Heart left ventricle (tissue), 16 donors: ENCODE measurements at regions not wholly inside any gene's neighbourhood (a gene's known extent, or its start where the extent isn't known, plus 50 kb on each side); places are given as distances from the start of the nearest gene placed in this dataset.
A peak's percentile ranks its signal among the peaks of the same experiment; 100 is the strongest.

Experiments used
- ATAC-seq, 4 donors: fragments of 200-7000 bp; cut with Tn5 transposase; one replicate each; pipeline ENCODE4 v1.9.1; 2020 to 2022; ENCODE audit warnings: moderate library complexity in 4 of 4, mild to moderate bottlenecking in 3 of 4, moderate number of reproducible peaks in 1 of 4
- DNase-seq, 5 donors: peaks; one replicate each; pipeline ENCODE4 v3.0.0-alpha.2; 2020
- H3K27ac ChIP-seq, 12 donors: fragments of 200-600 bp; sonication (generic) in 4 of 12; one replicate each; pipeline versions ENCODE4 v1.5.0 to v1.8.0; 2016 to 2022; ENCODE audit warnings: mild to moderate bottlenecking in 2 of 12
- H3K27me3 ChIP-seq, 9 donors: fragments of 200-600 bp; sonication (generic) in 2 of 9; one replicate each; pipeline versions ENCODE4 v1.5.1 to v1.8.0; 2016 to 2022; ENCODE audit warnings: mild to moderate bottlenecking in 3 of 9
- H3K36me3 ChIP-seq, 9 donors: fragments of 200-600 bp; sonication (generic) in 2 of 9; one replicate each; pipeline versions ENCODE4 v1.5.0 to v1.8.0; 2018 to 2022; ENCODE audit warnings: mild to moderate bottlenecking in 2 of 9
- H3K4me1 ChIP-seq, 12 donors: fragments of 200-600 bp; sonication (generic) in 4 of 12; one replicate each; pipeline versions ENCODE4 v1.5.0 to v1.8.0; 2016 to 2022; ENCODE audit warnings: mild to moderate bottlenecking in 3 of 12
- H3K4me3 ChIP-seq, 12 donors: fragments of 200-600 bp; sonication (generic) in 4 of 12; one replicate each; pipeline versions ENCODE4 v1.5.0 to v1.8.0; 2017 to 2022; ENCODE audit warnings: mild to moderate bottlenecking in 9 of 12, moderate library complexity in 4 of 12
- H3K9me3 ChIP-seq, 12 donors: fragments of 200-600 bp; sonication (generic) in 4 of 12; one replicate each; pipeline versions ENCODE4 v1.5.0 to v1.8.0; 2016 to 2022; ENCODE audit warnings: mild to moderate bottlenecking in 1 of 12
- POLR2A ChIP-seq, 2 donors: fragments of 450-650 bp; IDR thresholded peaks; one replicate each; pipeline ENCODE4 v1.6.1; 2017; ENCODE audit warnings: antibody characterized with exemption in 2 of 2, mild to moderate bottlenecking in 2 of 2, moderate library complexity in 2 of 2
- WGBS, 4 donors: extraction: QIAGEN DNeasy Blood & Tissue Kit in 2 of 4; methylation state at CpG; one replicate each; pipeline versions ENCODE4 v1.1.5 to v1.1.7; 2013 to 2018; 5-methylcytosine and 5-hydroxymethylcytosine counted together
- intact Hi-C, 10 donors: fragments of 100-400 bp; cut with DNase I; formaldehyde crosslinking; loops; one replicate each; pipeline versions ENCODE4 v1.11.1 to v1.14.2; 2022
- TF ChIP-seq, protein P1 (sequence below), 12 donors: fragments of 200-600 bp; sonication (generic) in 4 of 12; IDR thresholded peaks; one replicate each; pipeline versions ENCODE4 v1.5.0 to v1.8.0; 2018 to 2022; ENCODE audit warnings: antibody characterized with exemption in 12 of 12, mild to moderate bottlenecking in 5 of 12
- donor health status: ischemic (EF 13 %, LVEDD 7.1; RV severe dilation, severe dysfunction).
- donor health status: healthy with polysubstance abuse.
- donor health status: DM: no; HTN: yes; CAD: no.
- donor health status: DM: no; HTN: no; CAD: no.
- donor health status: ischemic (EF 25% LVEDD 6.9; RV normal size, moderate dysfunction).
- donor health status: ischemic (EF 25% LVEDD 5.7; RV mildly dilated, moderate dysfunction).
- donor health status: healthy.
- donor health status: DM: yes; HTN: yes; CAD: no.
- donor health status: ischemic (EF 35%, LVEDD 5.7; RV mildly dilated, moderate dysfunction).
- donor health status: nonischemic (EF 11% LVEDD 7.7; RV severe dilation, severe dysfunction).
- donor health status: DM: yes; HTN: yes; CAD: no.
- donor health status: PGD.
- donor health status: ischemic (EF 29% LVEDD 5.4; RV normal size, mild dysfunction).
- donor health status: nonischemic (EF 23%, LVEDD 6.1; RV moderate dilation, normal function).

DNA sequence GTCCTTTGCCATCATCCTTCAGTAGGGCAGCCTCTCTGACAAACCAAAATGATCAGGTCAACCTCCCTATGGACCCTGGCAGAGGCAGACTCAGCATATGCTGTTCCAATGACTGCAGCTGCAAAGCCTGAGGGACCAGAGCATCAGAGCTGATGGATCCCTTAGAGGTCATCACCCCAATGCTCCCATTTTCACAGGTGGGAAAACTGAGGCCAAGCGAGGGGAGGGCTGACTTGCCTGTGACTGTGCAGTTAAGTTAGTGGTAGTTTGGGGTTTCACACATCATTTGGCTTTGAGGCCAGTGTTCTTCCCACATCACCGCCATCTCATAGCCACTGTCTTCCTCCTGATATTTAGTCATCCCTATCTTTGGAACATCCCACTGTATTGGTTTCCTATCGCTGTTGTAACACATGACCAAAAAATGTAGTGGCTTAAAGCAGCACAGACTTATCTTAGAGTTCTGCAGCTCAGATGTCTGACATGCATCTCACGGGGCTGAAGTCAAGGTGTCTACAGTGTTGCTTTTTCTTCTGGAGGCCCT is 69.3 kb upstream of the PDZD8 start:
- Histone ChIP-seq H3K36me3 (no peaks in the 10 kb centered on the region), H3K27ac (no peak overlapping the region), H3K9me3 (peaks cover 0 to 2% (median 0%) of the 10 kb centered on the region in 12 donors), H3K27me3 (peaks cover 0 to 14% (median 0%) of the 10 kb centered on the region in 9 donors), H3K4me3 (no peak overlapping the region), H3K4me1 (peaks cover 0 to 15% (median 0%) of the 10 kb centered on the region in 12 donors)
- intact Hi-C loops, result loop anchor here in 3 of 10 donors (10.0 kb wide), 2 partner anchors 220 to 230 kb away; no protein-coding TSS in a partner anchor
- ATAC-seq, result no peak
- no peak for DNase-seq
- no peak for TF ChIP-seq POLR2A (IDR thresholded peaks at IDR 0.05)
- TF ChIP-seq, protein P1, sequence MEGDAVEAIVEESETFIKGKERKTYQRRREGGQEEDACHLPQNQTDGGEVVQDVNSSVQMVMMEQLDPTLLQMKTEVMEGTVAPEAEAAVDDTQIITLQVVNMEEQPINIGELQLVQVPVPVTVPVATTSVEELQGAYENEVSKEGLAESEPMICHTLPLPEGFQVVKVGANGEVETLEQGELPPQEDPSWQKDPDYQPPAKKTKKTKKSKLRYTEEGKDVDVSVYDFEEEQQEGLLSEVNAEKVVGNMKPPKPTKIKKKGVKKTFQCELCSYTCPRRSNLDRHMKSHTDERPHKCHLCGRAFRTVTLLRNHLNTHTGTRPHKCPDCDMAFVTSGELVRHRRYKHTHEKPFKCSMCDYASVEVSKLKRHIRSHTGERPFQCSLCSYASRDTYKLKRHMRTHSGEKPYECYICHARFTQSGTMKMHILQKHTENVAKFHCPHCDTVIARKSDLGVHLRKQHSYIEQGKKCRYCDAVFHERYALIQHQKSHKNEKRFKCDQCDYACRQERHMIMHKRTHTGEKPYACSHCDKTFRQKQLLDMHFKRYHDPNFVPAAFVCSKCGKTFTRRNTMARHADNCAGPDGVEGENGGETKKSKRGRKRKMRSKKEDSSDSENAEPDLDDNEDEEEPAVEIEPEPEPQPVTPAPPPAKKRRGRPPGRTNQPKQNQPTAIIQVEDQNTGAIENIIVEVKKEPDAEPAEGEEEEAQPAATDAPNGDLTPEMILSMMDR (IDR thresholded peaks at IDR 0.05), result no peak
- 84 to 96% (median 88%) methylated on average over 4 of the region's 4 CpGs for WGBS, 4 donors

DNA sequence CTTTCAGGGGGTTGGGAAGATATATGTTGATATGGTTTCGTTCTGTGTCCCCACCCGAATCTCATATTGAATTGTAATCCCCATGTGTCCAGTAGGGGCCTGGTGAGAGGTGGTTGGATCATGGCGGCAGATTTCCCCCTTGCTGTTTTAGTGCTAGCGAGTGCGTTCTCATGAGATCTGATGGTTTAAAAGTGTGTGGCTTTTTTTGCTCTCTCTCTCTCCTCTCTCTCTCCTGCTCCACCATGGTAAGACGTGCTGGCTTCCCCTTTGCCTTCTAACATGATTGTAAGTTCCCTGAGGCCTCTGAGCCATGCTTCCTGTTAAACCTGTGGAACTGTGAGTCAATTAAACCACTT is 68.4 kb upstream of the PDZD8 start:
- no peaks in the 10 kb centered on the region for H3K36me3 ChIP-seq
- no peak overlapping the region for H3K27ac ChIP-seq
- ATAC-seq, result no peak
- intact Hi-C loops, result loop anchor here in 3 of 10 donors (10.0 kb wide), 2 partner anchors 219 to 229 kb away; no protein-coding TSS in a partner anchor
- DNase-seq, result no peak
- TF ChIP-seq, protein P1 (IDR thresholded peaks at IDR 0.05), result no peak
- TF ChIP-seq POLR2A (IDR thresholded peaks at IDR 0.05), result no peak
- peaks cover 0 to 15% (median 0%) of the 10 kb centered on the region in 12 donors for H3K4me1 ChIP-seq
- H3K27me3 ChIP-seq, result peaks cover 0 to 17% (median 0%) of the 10 kb centered on the region in 9 donors
- H3K4me3 ChIP-seq, result no peak overlapping the region
- H3K9me3 ChIP-seq, result no peaks in the 10 kb centered on the region
- WGBS, 4 donors, result 80 to 90% (median 83%) methylated on average over 6 of the region's 6 CpGs

DNA sequence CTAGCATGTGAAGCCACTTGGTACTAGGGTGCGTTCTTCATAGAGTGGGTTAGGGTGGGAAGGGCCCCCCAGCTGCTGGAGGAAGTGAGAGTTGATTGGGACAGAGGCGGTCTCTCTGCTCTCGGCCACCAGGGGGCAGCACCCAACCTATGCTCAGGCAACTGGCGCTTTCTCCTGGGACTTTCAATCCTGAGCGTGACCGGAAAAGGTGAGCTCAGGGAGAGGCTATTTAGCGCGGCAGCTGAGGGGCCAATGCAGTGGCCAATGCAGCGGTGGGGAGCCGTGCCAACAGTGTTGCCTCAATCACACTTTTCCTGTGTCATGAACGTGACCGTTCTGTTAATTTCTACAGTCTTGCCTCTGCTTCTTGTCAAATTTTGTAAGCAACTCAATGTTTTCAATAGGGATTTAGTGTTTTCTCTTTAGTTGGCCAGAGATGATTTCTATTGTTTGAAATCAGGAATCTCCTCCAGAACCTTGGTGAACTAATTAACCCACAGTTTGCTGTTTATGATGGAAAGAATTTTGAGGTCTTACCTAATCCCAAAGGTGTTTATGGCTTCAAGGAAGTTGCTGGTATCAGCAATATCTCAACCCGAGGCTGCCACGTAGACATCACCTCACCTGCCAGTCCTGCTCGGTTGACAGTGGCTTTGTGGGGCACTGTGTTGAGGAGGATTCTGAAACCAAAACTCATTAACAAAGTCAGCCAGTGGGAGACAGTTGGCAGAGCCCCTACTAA is 67.9 kb upstream of the PDZD8 start:
- intact Hi-C loops, result loop anchor here in 3 of 10 donors (10.0 kb wide), 2 partner anchors 218 to 228 kb away; no protein-coding TSS in a partner anchor
- no peak for TF ChIP-seq POLR2A (IDR thresholded peaks at IDR 0.05)
- TF ChIP-seq, protein P1 (IDR thresholded peaks at IDR 0.05), result peak; percentile 72 to 91 (median 84)
- Histone ChIP-seq H3K9me3 (no peaks in the 10 kb centered on the region), H3K27me3 (peaks cover 0 to 17% (median 0%) of the 10 kb centered on the region in 9 donors), H3K4me1 (peaks cover 0 to 15% (median 0%) of the 10 kb centered on the region in 12 donors), H3K36me3 (no peaks in the 10 kb centered on the region), H3K4me3 (peak overlapping the region in 7 of 12 donors; percentile 4 to 39 (median 30)), H3K27ac (peak overlapping the region in 1 of 12 donors; percentile 51)
- ATAC-seq (peak; percentile 68 to 86 (median 78)), DNase-seq (peak; percentile 68 to 81 (median 72))
- 16 to 22% (median 19%) methylated on average over 14 to 15 of the region's 15 CpGs for WGBS, 4 donors

DNA sequence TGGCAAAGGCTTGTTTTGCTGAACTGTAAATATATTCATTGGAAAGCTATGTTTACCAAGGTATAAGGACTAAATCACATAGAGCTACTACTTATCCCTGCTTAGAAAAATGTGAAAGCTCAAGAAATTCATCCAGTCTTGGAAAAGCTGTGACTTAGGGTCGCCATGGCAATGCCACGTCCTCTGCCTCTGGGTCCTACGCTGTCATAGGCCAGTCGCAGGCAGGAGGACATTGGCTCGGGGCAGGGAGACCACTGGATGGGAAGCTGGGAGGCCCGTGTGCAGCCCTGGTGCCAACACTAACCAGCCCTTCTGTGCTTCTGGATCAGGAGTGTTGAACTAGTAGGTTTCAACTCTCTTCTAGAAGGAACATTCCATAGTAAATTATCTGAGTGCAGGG is 67.3 kb upstream of the PDZD8 start:
- Histone ChIP-seq H3K4me1 (peaks cover 0 to 15% (median 0%) of the 10 kb centered on the region in 12 donors), H3K27me3 (peaks cover 0 to 17% (median 0%) of the 10 kb centered on the region in 9 donors), H3K9me3 (no peaks in the 10 kb centered on the region), H3K4me3 (no peak overlapping the region), H3K27ac (peak overlapping the region in 1 of 12 donors; percentile 51), H3K36me3 (no peaks in the 10 kb centered on the region)
- 60 to 72% (median 68%) methylated on average over 6 of the region's 6 CpGs for WGBS, 4 donors
- TF ChIP-seq POLR2A (IDR thresholded peaks at IDR 0.05), result no peak
- TF ChIP-seq, protein P1 (IDR thresholded peaks at IDR 0.05), result no peak
- intact Hi-C loops, result loop anchor here in 3 of 10 donors (10.0 kb wide), 2 partner anchors 218 to 228 kb away; no protein-coding TSS in a partner anchor
- ATAC-seq (no peak), DNase-seq (no peak)
